IMR-90 (cell line): ENCODE measurements at regions not wholly inside any gene's neighbourhood (a gene's known extent, or its start where the extent isn't known, plus 50 kb on each side); places are given as distances from the start of the nearest gene placed in this dataset.

Source experiments
- ATAC-seq: fragments of 200-7000 bp; cut with Tn5 transposase; 2 replicates; pipeline ENCODE4 v1.9.1; 2020; ENCODE audit warnings: low read depth, mild to moderate bottlenecking, moderate library complexity
- BruUV-seq: library from RNA; stranded (reverse); fragments of 400-500 nt; replicated peaks from 2 replicates; lab custom pipeline; 2021; lab: Mats Ljungman, UMichigan
- CTCF ChIA-PET: fragments of 300-600 bp; formaldehyde crosslinking; extraction: SDS; loops from one replicate; lab custom pipeline; 2021; ENCODE audit warnings: antibody characterized with exemption; lab: Yijun Ruan, JAX
- POLR2A ChIA-PET: fragments of 300-600 bp; sonication (Branson Sonifier 250); formaldehyde crosslinking; loops from one replicate; lab custom pipeline; 2022; ENCODE audit warnings: antibody characterized with exemption; ENCODE audit not compliant: unreplicated experiment; lab: Charles Lee
- DNase-seq: peaks from one replicate; pipeline ENCODE4 v3.0.0; 2013
- H2AFZ ChIP-seq: replicated peaks from 2 replicates; pipeline ENCODE3; 2013; ENCODE audit warnings: low read length, mild to moderate bottlenecking; ENCODE audit not compliant: poor library complexity
- H2AK5ac ChIP-seq: 2 replicates; pipeline ENCODE4 v1.6.1; 2013; ENCODE audit warnings: low read depth, low read length, inconsistent platforms
- H2AK9ac ChIP-seq: replicated peaks from 2 replicates; pipeline ENCODE3; 2013; ENCODE audit warnings: mild to moderate bottlenecking, low read depth, low read length, moderate library complexity; ENCODE audit not compliant: poor library complexity
- H2BK120ac ChIP-seq: 2 replicates; pipeline ENCODE4 v1.6.1; 2013; ENCODE audit warnings: low read depth, low read length, inconsistent platforms
- H2BK15ac ChIP-seq: 3 replicates; pipeline ENCODE4 v1.6.1; 2013; ENCODE audit warnings: low read depth, low read length, inconsistent platforms
- H2BK20ac ChIP-seq: 2 replicates; pipeline ENCODE4 v1.6.1; 2013; ENCODE audit warnings: low read depth, mild to moderate bottlenecking, inconsistent platforms, low read length, moderate library complexity
- H2BK5ac ChIP-seq: 2 replicates; pipeline ENCODE4 v1.6.1; 2013; ENCODE audit warnings: mild to moderate bottlenecking, low read depth, low read length, inconsistent platforms; ENCODE audit not compliant: poor library complexity, severe bottlenecking
- H3K14ac ChIP-seq: replicated peaks from 2 replicates; pipeline ENCODE4 v1.6.1; 2013; ENCODE audit warnings: low read depth, low read length, inconsistent platforms
- H3K18ac ChIP-seq: 2 replicates; pipeline ENCODE4 v1.6.1; 2013; ENCODE audit warnings: low read depth, low read length, control low read depth
- H3K23ac ChIP-seq: 2 replicates; pipeline ENCODE4 v1.6.1; 2013; ENCODE audit warnings: low read depth, low read length, inconsistent platforms
- H3K27ac ChIP-seq: 2 replicates; pipeline ENCODE4 v1.5.1; 2013; ENCODE audit warnings: mild to moderate bottlenecking, control low read depth, low read length; ENCODE audit not compliant: insufficient read depth
- H3K27me3 ChIP-seq: 2 replicates; pipeline ENCODE4 v1.6.1; 2013; ENCODE audit warnings: low read length; ENCODE audit not compliant: control insufficient read depth, insufficient read depth
- H3K36me3 ChIP-seq: 2 replicates; pipeline ENCODE4 v1.6.1; 2013; ENCODE audit warnings: low read length, mixed read lengths; ENCODE audit not compliant: control insufficient read depth, insufficient read depth
- H3K4ac ChIP-seq: 2 replicates; pipeline ENCODE4 v1.6.1; 2013; ENCODE audit warnings: low read depth, low read length, inconsistent platforms
- H3K4me1 ChIP-seq: 2 replicates; pipeline ENCODE4 v1.6.1; 2013; ENCODE audit warnings: low read length, mixed read lengths; ENCODE audit not compliant: control insufficient read depth, insufficient read depth
- H3K4me2 ChIP-seq: 2 replicates; pipeline ENCODE4 v1.6.1; 2013; ENCODE audit warnings: low read depth, mild to moderate bottlenecking, control low read depth, low read length, moderate library complexity
- H3K4me3 ChIP-seq: 2 replicates; pipeline ENCODE4 v1.5.1; 2013; ENCODE audit warnings: low read depth, mild to moderate bottlenecking, control low read depth, low read length, moderate library complexity; ENCODE audit not compliant: insufficient read depth
- H3K56ac ChIP-seq: 2 replicates; pipeline ENCODE4 v1.6.1; 2013; ENCODE audit warnings: low read length, inconsistent platforms; ENCODE audit not compliant: insufficient read depth; ENCODE audit errors: extremely low read depth
- H3K79me1 ChIP-seq, 2 experiments: 2 replicates each; pipeline ENCODE4 v1.6.1; 2013; ENCODE audit warnings: low read length in 2 of 2, inconsistent platforms in 1 of 2, low read depth in 1 of 2
- H3K9ac ChIP-seq: 2 replicates; pipeline ENCODE4 v1.6.1; 2013; ENCODE audit warnings: low read depth, low read length, control low read depth
- H3K9me1 ChIP-seq: 2 replicates; pipeline ENCODE4 v1.6.1; 2013; ENCODE audit warnings: low read length, inconsistent platforms; ENCODE audit not compliant: insufficient read depth
- H3K9me3 ChIP-seq: 2 replicates; pipeline ENCODE4 v1.6.1; 2013; ENCODE audit warnings: low read length; ENCODE audit not compliant: control insufficient read depth, insufficient read depth
- H4K20me1 ChIP-seq: 2 replicates; pipeline ENCODE4 v1.6.1; 2013; ENCODE audit warnings: low read length, inconsistent platforms; ENCODE audit not compliant: insufficient read depth
- H4K5ac ChIP-seq: 2 replicates; pipeline ENCODE4 v1.6.1; 2013; ENCODE audit warnings: mild to moderate bottlenecking, low read depth, low read length, control low read depth
- H4K8ac ChIP-seq, 2 experiments: 2 replicates each; pipeline ENCODE4 v1.6.1; 2013; ENCODE audit warnings: low read depth in 2 of 2, low read length in 2 of 2, control low read depth in 1 of 2, inconsistent platforms in 1 of 2
- H4K91ac ChIP-seq: 2 replicates; pipeline ENCODE4 v1.6.1; 2013; ENCODE audit warnings: low read depth, low read length, inconsistent platforms; ENCODE audit not compliant: insufficient read depth
- BHLHE40 ChIP-seq: fragments of 150-350 bp; IDR thresholded peaks from 2 replicates; pipeline ENCODE4 v1.6.1; 2016; ENCODE audit warnings: mild to moderate bottlenecking, low read depth, low read length
- CEBPB ChIP-seq: IDR thresholded peaks from 2 replicates; pipeline ENCODE4 v1.6.1; 2012; ENCODE audit warnings: low read depth, low read length, improper control_type of control experiment
- ELK1 ChIP-seq: fragments of 150-350 bp; IDR thresholded peaks from 2 replicates; pipeline ENCODE4 v1.6.1; 2016; ENCODE audit warnings: low read depth, mild to moderate bottlenecking, low read length, moderate library complexity, borderline replicate concordance
- FOS ChIP-seq: fragments of 150-350 bp; IDR thresholded peaks from 2 replicates; pipeline ENCODE4 v1.6.1; 2016; ENCODE audit warnings: low read depth, low read length
- POLR2A ChIP-seq: IDR thresholded peaks from 2 replicates; pipeline ENCODE4 v1.6.1; 2012; ENCODE audit warnings: mild to moderate bottlenecking, low read depth, low read length
- RAD21 ChIP-seq: IDR thresholded peaks from 2 replicates; pipeline ENCODE4 v1.6.1; 2012; ENCODE audit warnings: low read length, improper control_type of control experiment
- WGBS, 2 experiments: methylation state at CpG; one replicate each; pipeline versions ENCODE4 v1.1.5 to v1.1.7; 2013; ENCODE audit warnings: missing lambda C conversion rate in 2 of 2; ENCODE audit not compliant: insufficient read length in 1 of 2; ENCODE audit errors: extremely low coverage in 2 of 2; 5-methylcytosine and 5-hydroxymethylcytosine counted together
- dilution Hi-C: fragments of 300-500 bp; cut with HindIII; formaldehyde crosslinking; loops from one replicate; pipeline ENCODE4 v1.14.3; 2018; ENCODE audit warnings: low sequenced_read_pairs; ENCODE audit not compliant: unreplicated experiment
- in situ Hi-C: fragments of 300-500 bp; cut with MboI; formaldehyde crosslinking; loops from 3 replicates; pipeline ENCODE4 v1.14.3; 2019; ENCODE audit warnings: low sequenced_read_pairs, inconsistent platforms, mixed read lengths
- intact Hi-C: fragments of 100-400 bp; cut with micrococcal nuclease; formaldehyde crosslinking; loops from 2 replicates; pipeline ENCODE4 v1.10.0; 2022

DNA sequence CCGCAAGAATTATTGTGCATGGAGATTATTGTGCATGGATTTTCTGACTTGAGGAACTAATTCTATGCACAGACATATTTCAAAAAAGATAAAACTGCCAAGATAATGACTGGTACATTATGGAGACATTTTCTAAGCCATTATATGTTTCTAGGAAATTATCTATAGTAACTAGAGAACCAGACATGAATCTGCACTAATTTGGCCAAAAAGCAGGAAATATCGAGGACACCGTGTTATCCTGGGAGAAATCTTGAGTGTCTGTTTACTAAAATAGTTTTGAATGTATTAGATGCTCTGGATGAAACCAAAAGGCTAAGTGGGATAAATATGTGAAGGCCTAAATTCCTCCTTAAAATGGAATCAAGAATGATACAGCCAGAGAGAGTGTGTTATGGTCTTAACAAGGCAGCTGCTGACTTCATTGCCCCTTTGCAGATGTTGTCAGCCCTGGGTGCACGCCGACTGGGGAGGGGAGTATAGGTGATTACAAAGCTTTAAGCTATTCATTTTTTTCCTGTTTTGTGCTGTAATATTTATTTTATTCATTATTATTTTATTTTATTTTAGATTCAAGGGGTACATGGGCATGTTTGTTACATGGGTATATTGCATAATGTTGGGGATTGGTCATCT, 226.7 kb downstream of the UTP18 start:
- H4K20me1 ChIP-seq = no peaks in the 10 kb centered on the region
- POLR2A ChIA-PET = no interaction called here

More for the DNA sequence above, 226.7 kb downstream of the UTP18 start:
- Histone ChIP-seq H3K36me3 (no peaks in the 10 kb centered on the region), H4K5ac (no peak overlapping the region), H2AK5ac (no peak overlapping the region), H3K18ac (no peak overlapping the region), H3K4me3 (no peak overlapping the region), H2BK5ac (no peak overlapping the region), H3K14ac (no peak overlapping the region), H2AFZ (no peak overlapping the region), H3K23ac (no peak overlapping the region), H2BK120ac (no peak overlapping the region), H2BK15ac (no peak overlapping the region), H3K9ac (no peak overlapping the region), H3K9me1 (no peaks in the 10 kb centered on the region), H3K4ac (no peak overlapping the region), H3K4me1 (no peaks in the 10 kb centered on the region), H3K9me3 (peaks cover 3% of the 10 kb centered on the region; the same call in 1 of the 2 replicates), H4K8ac (no peak overlapping the region), H3K79me1 (no peaks in the 10 kb centered on the region), H3K27ac (no peak overlapping the region), H2BK20ac (no peak overlapping the region), H3K4me2 (no peak overlapping the region), H3K27me3 (no peaks in the 10 kb centered on the region), H4K91ac (no peak overlapping the region), H2AK9ac (no peak overlapping the region), H3K56ac (no peak overlapping the region)
- ATAC-seq (no peak), DNase-seq (no peak)
- no CpG with 5 or more reads among the region's 5 CpGs for WGBS, 2 experiments
- CTCF ChIA-PET = no interaction called here
- TF ChIP-seq FOS (no peak), BHLHE40 (no peak), RAD21 (no peak), POLR2A (no peak), ELK1 (no peak), CEBPB (no peak)
- in situ Hi-C loops = no loop called here
- intact Hi-C loops = no loop called here
- no TSS peak for BruUV-seq
- dilution Hi-C loops = no loop called here
